Panc1 (cell line): ENCODE measurements at regions not wholly inside any gene's neighbourhood (a gene's known extent, or its start where the extent isn't known, plus 50 kb on each side); places are given as distances from the start of the nearest gene placed in this dataset.

Source experiments
- ATAC-seq: fragments of 200-7000 bp; cut with Tn5 transposase; 2 replicates; pipeline ENCODE4 v1.9.1; 2020; ENCODE audit warnings: mild to moderate bottlenecking, moderate library complexity
- BruUV-seq: library from RNA; stranded (reverse); fragments of 400-500 nt; replicated peaks from 2 replicates; lab custom pipeline; 2021; lab: Mats Ljungman, UMichigan
- CTCF ChIA-PET: fragments of 300-600 bp; sonication (Branson Sonifier 250); formaldehyde crosslinking; loops from one replicate; lab custom pipeline; 2022; ENCODE audit warnings: antibody characterized with exemption; lab: Charles Lee
- POLR2A ChIA-PET: fragments of 300-600 bp; sonication (Branson Sonifier 250); formaldehyde crosslinking; loops from one replicate; lab custom pipeline; 2022; ENCODE audit warnings: antibody characterized with exemption; lab: Charles Lee
- DNase-seq: peaks from one replicate; pipeline ENCODE4 v3.0.0-alpha.2; 2010; ENCODE audit warnings: low read depth, low spot score
- H3K27ac ChIP-seq: 2 replicates; pipeline ENCODE4 v1.5.1; 2011; ENCODE audit warnings: mild to moderate bottlenecking, low read length, inconsistent platforms
- H3K27me3 ChIP-seq: fragments of 200-500 bp; sonication (Bioruptor generic); 2 replicates; pipeline ENCODE4 v1.6.0; 2014; ENCODE audit warnings: low read length, inconsistent platforms; ENCODE audit not compliant: control insufficient read depth, insufficient read depth
- H3K36me3 ChIP-seq: fragments of 200-500 bp; sonication (Bioruptor generic); 2 replicates; pipeline ENCODE4 v1.5.1; 2014; ENCODE audit warnings: inconsistent platforms, mild to moderate bottlenecking, low read length, moderate library complexity; ENCODE audit not compliant: control insufficient read depth, insufficient read depth
- H3K4me1 ChIP-seq: 2 replicates; pipeline ENCODE4 v1.5.1; 2011; ENCODE audit warnings: inconsistent platforms, mild to moderate bottlenecking, low read length, moderate library complexity; ENCODE audit not compliant: control insufficient read depth, insufficient read depth
- H3K4me3 ChIP-seq, 2 experiments: 2 replicates each; pipeline ENCODE4 v1.5.1; 2011 to 2012; ENCODE audit warnings: low read depth in 2 of 2, low read length in 2 of 2, mild to moderate bottlenecking in 2 of 2, inconsistent platforms in 1 of 2, moderate library complexity in 1 of 2
- H3K9me3 ChIP-seq: fragments of 200-500 bp; sonication (Bioruptor generic); 2 replicates; pipeline ENCODE4 v1.5.1; 2014; ENCODE audit warnings: low read depth, mild to moderate bottlenecking, inconsistent platforms, low read length, moderate library complexity; ENCODE audit not compliant: control insufficient read depth, insufficient read depth
- POLR2AphosphoS5 ChIP-seq: IDR thresholded peaks from 2 replicates; pipeline ENCODE4 v1.6.1; 2012; ENCODE audit warnings: mild to moderate bottlenecking, low read depth, low read length, moderate library complexity
- SIN3A ChIP-seq: IDR thresholded peaks from 2 replicates; pipeline ENCODE4 v1.6.1; 2012; ENCODE audit warnings: low read depth, mild to moderate bottlenecking, low read length, moderate library complexity, borderline replicate concordance; ENCODE audit not compliant: insufficient read depth
- TCF7L2 ChIP-seq: IDR thresholded peaks from 2 replicates; pipeline ENCODE4 v1.6.1; 2011; ENCODE audit warnings: mild to moderate bottlenecking, low read depth, low read length, inconsistent platforms
- in situ Hi-C: cut with HindIII; loops from 2 replicates; pipeline ENCODE4 v1.10.0; 2016; ENCODE audit warnings: low sequenced_read_pairs, low pct_unique_long_range_greater_than_20kb
- intact Hi-C: fragments of 100-400 bp; cut with micrococcal nuclease; formaldehyde crosslinking; loops from one replicate; pipeline ENCODE4 v1.10.0; 2022; ENCODE audit not compliant: unreplicated experiment
- TF ChIP-seq, protein P1 (sequence below), 2 experiments: IDR thresholded peaks; 2 replicates each; pipeline ENCODE4 v1.6.1; 2011 to 2012; ENCODE audit warnings: low read depth in 2 of 2, control low read depth in 1 of 2, low read length in 1 of 2, mild to moderate bottlenecking in 1 of 2, moderate library complexity in 1 of 2; ENCODE audit not compliant: insufficient read depth in 1 of 2
- TF ChIP-seq, protein P2 (sequence below): fragments of 450-650 bp; IDR thresholded peaks from 2 replicates; pipeline ENCODE4 v1.5.1; 2017; ENCODE audit warnings: mild to moderate bottlenecking

DNA sequence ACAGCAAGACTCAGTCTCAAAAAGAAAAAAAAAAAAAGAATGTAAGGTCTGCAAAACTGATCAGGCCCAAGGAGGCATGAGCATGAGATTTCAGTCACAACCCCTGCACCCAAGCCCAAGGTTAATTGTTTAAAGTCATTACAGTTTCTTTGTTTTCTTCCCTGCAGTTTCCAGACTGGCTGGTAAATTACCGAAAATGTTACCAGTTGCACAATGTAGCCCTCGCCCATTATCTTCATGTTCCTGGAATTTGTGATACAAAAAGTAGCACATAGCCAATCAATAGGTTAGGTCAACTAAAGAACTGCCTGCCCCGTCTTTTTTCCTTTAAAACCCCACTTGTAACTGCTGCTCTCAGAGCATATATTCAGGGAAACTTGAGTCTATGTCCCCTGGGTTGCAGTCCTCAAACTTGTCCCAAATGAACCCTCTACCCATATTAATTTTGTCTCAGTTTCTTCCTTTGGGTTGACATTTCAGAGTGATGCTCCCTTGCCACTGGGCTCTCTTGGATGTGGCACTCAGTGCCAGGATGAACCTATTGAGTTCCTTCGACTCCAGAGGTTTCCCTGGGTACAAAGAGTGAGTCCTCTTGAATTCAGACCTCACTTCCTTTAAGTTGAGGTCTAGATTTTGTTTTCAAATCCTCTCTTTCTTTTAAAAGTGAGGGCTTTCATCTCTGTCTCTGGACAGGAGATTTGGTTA is 216.2 kb upstream of the HS6ST1 start:
- Histone ChIP-seq H3K4me1 (no peaks in the 10 kb centered on the region), H3K27me3 (no peaks in the 10 kb centered on the region), H3K9me3 (no peaks in the 10 kb centered on the region), H3K4me3 (no peak overlapping the region), H3K27ac (no peak overlapping the region), H3K36me3 (no peaks in the 10 kb centered on the region)
- POLR2A ChIA-PET, result interaction anchor here (0.7 kb wide), 1 partner anchor 352 kb away, joined by 8 read pairs; no protein-coding TSS in a partner anchor
- intact Hi-C loops (no loop called here), in situ Hi-C loops (no loop called here)
- BruUV-seq, result no TSS peak
- DNase-seq (no peak), ATAC-seq (no peak)
- TF ChIP-seq, protein P1, sequence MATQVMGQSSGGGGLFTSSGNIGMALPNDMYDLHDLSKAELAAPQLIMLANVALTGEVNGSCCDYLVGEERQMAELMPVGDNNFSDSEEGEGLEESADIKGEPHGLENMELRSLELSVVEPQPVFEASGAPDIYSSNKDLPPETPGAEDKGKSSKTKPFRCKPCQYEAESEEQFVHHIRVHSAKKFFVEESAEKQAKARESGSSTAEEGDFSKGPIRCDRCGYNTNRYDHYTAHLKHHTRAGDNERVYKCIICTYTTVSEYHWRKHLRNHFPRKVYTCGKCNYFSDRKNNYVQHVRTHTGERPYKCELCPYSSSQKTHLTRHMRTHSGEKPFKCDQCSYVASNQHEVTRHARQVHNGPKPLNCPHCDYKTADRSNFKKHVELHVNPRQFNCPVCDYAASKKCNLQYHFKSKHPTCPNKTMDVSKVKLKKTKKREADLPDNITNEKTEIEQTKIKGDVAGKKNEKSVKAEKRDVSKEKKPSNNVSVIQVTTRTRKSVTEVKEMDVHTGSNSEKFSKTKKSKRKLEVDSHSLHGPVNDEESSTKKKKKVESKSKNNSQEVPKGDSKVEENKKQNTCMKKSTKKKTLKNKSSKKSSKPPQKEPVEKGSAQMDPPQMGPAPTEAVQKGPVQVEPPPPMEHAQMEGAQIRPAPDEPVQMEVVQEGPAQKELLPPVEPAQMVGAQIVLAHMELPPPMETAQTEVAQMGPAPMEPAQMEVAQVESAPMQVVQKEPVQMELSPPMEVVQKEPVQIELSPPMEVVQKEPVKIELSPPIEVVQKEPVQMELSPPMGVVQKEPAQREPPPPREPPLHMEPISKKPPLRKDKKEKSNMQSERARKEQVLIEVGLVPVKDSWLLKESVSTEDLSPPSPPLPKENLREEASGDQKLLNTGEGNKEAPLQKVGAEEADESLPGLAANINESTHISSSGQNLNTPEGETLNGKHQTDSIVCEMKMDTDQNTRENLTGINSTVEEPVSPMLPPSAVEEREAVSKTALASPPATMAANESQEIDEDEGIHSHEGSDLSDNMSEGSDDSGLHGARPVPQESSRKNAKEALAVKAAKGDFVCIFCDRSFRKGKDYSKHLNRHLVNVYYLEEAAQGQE (IDR thresholded peaks at IDR 0.05; ENCODE audit: insufficient read depth in 1 of 2, low read depth in 2 of 2, low read length in 1 of 2), result no peak
- TF ChIP-seq POLR2AphosphoS5, result no peak
- TF ChIP-seq SIN3A, result no peak
- TF ChIP-seq, protein P2, sequence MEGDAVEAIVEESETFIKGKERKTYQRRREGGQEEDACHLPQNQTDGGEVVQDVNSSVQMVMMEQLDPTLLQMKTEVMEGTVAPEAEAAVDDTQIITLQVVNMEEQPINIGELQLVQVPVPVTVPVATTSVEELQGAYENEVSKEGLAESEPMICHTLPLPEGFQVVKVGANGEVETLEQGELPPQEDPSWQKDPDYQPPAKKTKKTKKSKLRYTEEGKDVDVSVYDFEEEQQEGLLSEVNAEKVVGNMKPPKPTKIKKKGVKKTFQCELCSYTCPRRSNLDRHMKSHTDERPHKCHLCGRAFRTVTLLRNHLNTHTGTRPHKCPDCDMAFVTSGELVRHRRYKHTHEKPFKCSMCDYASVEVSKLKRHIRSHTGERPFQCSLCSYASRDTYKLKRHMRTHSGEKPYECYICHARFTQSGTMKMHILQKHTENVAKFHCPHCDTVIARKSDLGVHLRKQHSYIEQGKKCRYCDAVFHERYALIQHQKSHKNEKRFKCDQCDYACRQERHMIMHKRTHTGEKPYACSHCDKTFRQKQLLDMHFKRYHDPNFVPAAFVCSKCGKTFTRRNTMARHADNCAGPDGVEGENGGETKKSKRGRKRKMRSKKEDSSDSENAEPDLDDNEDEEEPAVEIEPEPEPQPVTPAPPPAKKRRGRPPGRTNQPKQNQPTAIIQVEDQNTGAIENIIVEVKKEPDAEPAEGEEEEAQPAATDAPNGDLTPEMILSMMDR, result no peak
- no peak for TF ChIP-seq TCF7L2
- CTCF ChIA-PET, result no interaction called here

DNA sequence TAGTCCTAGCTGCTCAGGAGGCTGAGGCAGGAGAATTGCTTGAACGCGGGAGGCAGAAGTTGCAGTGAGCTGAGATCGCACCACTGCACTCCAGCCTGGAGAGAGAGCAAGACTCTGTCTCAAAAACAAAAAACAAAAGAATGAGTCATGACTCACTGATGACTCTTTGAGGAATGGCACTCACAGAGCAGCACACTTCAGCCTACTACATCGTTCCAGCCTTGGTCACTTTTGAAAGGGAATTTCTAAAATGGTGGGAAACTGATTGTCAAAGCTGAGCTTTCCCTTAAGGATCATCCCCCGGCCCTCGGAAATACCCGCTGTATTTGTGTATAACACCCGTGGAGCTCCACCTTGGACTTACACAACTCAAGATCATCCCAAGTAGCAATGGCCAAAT is 217.3 kb upstream of the HS6ST1 start:
- TF ChIP-seq TCF7L2 (no peak), SIN3A (no peak)
- in situ Hi-C loops, result no loop called here
- BruUV-seq, result no TSS peak
- H3K9me3 ChIP-seq, result no peaks in the 10 kb centered on the region
- no peaks in the 10 kb centered on the region for H3K27me3 ChIP-seq
- DNase-seq, result no peak
- no peak overlapping the region for H3K4me3 ChIP-seq
- peak; percentile 78 for ATAC-seq
- intact Hi-C loops, result no loop called here
- no peaks in the 10 kb centered on the region for H3K4me1 ChIP-seq
- no peaks in the 10 kb centered on the region for H3K36me3 ChIP-seq
- POLR2A ChIA-PET, result no interaction called here
- CTCF ChIA-PET, result no interaction called here
- no peak overlapping the region for H3K27ac ChIP-seq

DNA sequence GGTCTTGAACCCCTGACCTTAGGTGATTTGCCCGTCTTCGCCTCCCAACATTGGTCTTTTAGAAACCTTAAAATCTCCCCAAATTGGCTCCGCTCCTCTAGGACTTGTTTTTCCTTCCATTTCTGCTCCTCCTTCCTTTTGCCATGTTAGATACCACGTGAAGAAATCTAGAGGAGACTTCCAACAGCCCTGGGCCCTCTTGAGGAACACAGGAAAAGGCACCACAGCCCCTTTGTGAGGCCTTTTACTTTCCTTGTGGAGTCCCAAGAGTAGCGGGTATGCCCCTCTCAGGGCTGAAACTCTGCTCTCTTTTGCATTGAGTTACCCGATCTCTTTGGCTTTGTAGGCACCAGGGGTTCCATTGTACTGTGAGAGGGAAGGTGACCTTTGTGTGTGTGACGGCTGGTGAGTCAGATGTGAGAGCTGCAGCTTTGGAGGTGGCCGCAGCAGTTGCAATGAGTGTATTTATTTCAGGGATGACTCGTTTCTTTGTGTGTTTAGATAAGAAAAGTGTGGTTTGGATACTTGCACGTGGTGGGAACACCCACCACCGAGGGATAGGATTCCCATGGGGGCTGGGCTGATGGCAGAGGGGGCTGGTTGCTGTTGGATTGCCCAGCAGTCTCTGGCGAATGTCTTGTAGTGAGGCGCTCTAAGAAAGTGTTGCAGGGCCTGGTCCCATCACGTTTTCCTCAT is 218.4 kb upstream of the HS6ST1 start:
- no peaks in the 10 kb centered on the region for H3K4me1 ChIP-seq
- H3K27ac ChIP-seq, result no peak overlapping the region
- ChIA-PET CTCF (no interaction called here), POLR2A (no interaction called here)
- H3K4me3 ChIP-seq, result no peak overlapping the region
- no peaks in the 10 kb centered on the region for H3K9me3 ChIP-seq
- H3K27me3 ChIP-seq, result no peaks in the 10 kb centered on the region
- DNase-seq (no peak), ATAC-seq (peak; percentile 92)
- in situ Hi-C loops, result no loop called here
- no TSS peak for BruUV-seq
- no peak for TF ChIP-seq TCF7L2
- no peak for TF ChIP-seq SIN3A
- no peaks in the 10 kb centered on the region for H3K36me3 ChIP-seq
- intact Hi-C loops, result no loop called here
